Right atrium auricular region (tissue), 2 donors: ENCODE measurements at regions not wholly inside any gene's neighbourhood (a gene's known extent, or its start where the extent isn't known, plus 50 kb on each side); places are given as distances from the start of the nearest gene placed in this dataset.

ENCODE experiments used
- DNase-seq: peaks from one replicate; pipeline ENCODE4 v3.0.0-alpha.2; 2019; ENCODE audit warnings: low spot score
- H3K27ac ChIP-seq, 2 donors: fragments of 200-600 bp; sonication (generic); 1 replicate in 1 of 2; 2 replicates in 1 of 2; pipeline ENCODE4 v1.5.1; 2016 to 2019
- H3K27me3 ChIP-seq, 2 donors: fragments of 200-600 bp; sonication (generic); one replicate each; pipeline versions ENCODE4 v1.5.1 to v1.6.0; 2017 to 2019
- H3K36me3 ChIP-seq: fragments of 200-600 bp; sonication (generic); one replicate; pipeline ENCODE4 v1.5.1; 2016
- H3K4me1 ChIP-seq, 2 donors: fragments of 200-600 bp; sonication (generic); one replicate each; pipeline versions ENCODE4 v1.5.1 to v1.6.0; 2017 to 2019
- H3K4me3 ChIP-seq, 2 donors: fragments of 200-600 bp; sonication (generic); 1 replicate in 1 of 2; 2 replicates in 1 of 2; pipeline ENCODE4 v1.5.1; 2017 to 2019; ENCODE audit warnings: mild to moderate bottlenecking in 1 of 2, moderate library complexity in 1 of 2
- H3K9me3 ChIP-seq, 2 donors: fragments of 200-600 bp; sonication (generic); one replicate each; pipeline ENCODE4 v1.5.1; 2019
- TF ChIP-seq, protein P1 (sequence below), 2 donors: fragments of 200-600 bp; sonication (generic); IDR thresholded peaks; one replicate each; pipeline ENCODE4 v1.5.1; 2019; ENCODE audit warnings: antibody characterized with exemption in 2 of 2

GRCh38 chr7:47094462-47094861 is 487.4 kb downstream of the TNS3 start:
- Histone ChIP-seq H3K27me3 (no peaks in the 10 kb centered on the region), H3K36me3 (no peaks in the 10 kb centered on the region), H3K4me3 (no peak overlapping the region), H3K27ac (no peak overlapping the region), H3K9me3 (no peaks in the 10 kb centered on the region), H3K4me1 (no peaks in the 10 kb centered on the region)
- DNase-seq, result no peak
- TF ChIP-seq, protein P1, sequence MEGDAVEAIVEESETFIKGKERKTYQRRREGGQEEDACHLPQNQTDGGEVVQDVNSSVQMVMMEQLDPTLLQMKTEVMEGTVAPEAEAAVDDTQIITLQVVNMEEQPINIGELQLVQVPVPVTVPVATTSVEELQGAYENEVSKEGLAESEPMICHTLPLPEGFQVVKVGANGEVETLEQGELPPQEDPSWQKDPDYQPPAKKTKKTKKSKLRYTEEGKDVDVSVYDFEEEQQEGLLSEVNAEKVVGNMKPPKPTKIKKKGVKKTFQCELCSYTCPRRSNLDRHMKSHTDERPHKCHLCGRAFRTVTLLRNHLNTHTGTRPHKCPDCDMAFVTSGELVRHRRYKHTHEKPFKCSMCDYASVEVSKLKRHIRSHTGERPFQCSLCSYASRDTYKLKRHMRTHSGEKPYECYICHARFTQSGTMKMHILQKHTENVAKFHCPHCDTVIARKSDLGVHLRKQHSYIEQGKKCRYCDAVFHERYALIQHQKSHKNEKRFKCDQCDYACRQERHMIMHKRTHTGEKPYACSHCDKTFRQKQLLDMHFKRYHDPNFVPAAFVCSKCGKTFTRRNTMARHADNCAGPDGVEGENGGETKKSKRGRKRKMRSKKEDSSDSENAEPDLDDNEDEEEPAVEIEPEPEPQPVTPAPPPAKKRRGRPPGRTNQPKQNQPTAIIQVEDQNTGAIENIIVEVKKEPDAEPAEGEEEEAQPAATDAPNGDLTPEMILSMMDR (IDR thresholded peaks at IDR 0.05), result no peak

DNA sequence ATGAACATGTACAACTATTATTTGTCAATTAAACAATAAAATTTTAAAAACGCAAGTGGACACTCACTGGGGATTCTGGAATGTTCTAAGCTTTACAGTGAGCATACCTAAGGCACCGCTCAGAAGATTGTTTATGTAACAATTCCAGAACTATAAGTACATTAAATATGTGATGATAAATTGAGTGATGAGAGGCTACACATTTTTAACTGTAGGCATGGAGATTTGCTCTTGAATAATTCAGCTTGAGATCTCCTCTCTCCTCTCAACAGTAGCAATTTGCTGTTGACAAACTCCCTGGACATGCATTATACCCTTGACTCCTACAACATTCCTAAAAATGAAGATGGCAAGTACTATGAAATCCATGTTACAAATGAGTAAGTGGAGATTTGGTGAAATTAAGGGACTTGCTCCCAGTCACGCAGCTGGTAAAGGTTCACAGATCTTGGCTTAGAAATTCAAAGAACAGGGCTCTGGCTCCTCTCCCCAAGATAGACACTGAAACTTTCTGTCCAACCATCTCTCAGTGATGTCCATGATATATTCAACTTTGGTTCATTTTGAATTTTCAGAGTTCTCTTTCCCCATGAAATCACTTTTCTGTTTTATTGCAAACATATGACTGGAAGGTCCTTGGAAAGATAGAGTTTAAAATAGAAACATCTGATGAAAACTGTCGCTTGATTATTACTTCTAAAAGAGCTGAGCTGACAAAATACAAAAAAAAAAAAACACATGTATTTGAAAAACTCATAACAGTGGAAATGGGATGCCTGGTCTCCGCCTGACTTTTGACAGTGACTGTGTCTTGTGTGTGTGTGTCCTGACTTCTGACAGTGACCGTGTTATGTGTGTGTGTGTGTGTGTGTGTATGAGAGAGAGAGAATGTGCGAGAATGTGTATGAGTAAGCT is 488.3 kb downstream of the TNS3 start:
- Histone ChIP-seq H3K27me3 (no peaks in the 10 kb centered on the region), H3K9me3 (no peaks in the 10 kb centered on the region), H3K27ac (no peak overlapping the region), H3K4me3 (no peak overlapping the region), H3K4me1 (peaks cover 0 to 1% of the 10 kb centered on the region in 2 donors), H3K36me3 (no peaks in the 10 kb centered on the region)
- DNase-seq, result no peak
- TF ChIP-seq, protein P1 (IDR thresholded peaks at IDR 0.05), result no peak

- no peak for DNase-seq
- H3K36me3 ChIP-seq, result no peaks in the 10 kb centered on the region
- TF ChIP-seq, protein P1 (IDR thresholded peaks at IDR 0.05), result no peak
- H3K4me3 ChIP-seq, result no peak overlapping the region
- H3K27me3 ChIP-seq, result no peaks in the 10 kb centered on the region
- no peak overlapping the region for H3K27ac ChIP-seq
- peaks cover 0 to 10% of the 10 kb centered on the region in 2 donors for H3K4me1 ChIP-seq
- no peaks in the 10 kb centered on the region for H3K9me3 ChIP-seq
Measured at GRCh38 chr7:47092336-47092735, 489.6 kb downstream of the TNS3 start.

GRCh38 chr7:47091141-47091540 is 490.8 kb downstream of the TNS3 start:
- Histone ChIP-seq H3K4me1 (peaks cover 0 to 10% of the 10 kb centered on the region in 2 donors), H3K27ac (no peak overlapping the region), H3K4me3 (no peak overlapping the region), H3K36me3 (no peaks in the 10 kb centered on the region), H3K9me3 (no peaks in the 10 kb centered on the region), H3K27me3 (no peaks in the 10 kb centered on the region)
- TF ChIP-seq, protein P1 (IDR thresholded peaks at IDR 0.05), result no peak
- DNase-seq, result no peak

GRCh38 chr7:47089461-47089860 is 492.4 kb downstream of the TNS3 start:
- H3K36me3 ChIP-seq, result no peaks in the 10 kb centered on the region
- no peak overlapping the region for H3K27ac ChIP-seq
- TF ChIP-seq, protein P1 (IDR thresholded peaks at IDR 0.05), result no peak
- peaks cover 0 to 10% of the 10 kb centered on the region in 2 donors for H3K4me1 ChIP-seq
- H3K9me3 ChIP-seq, result no peaks in the 10 kb centered on the region
- no peak for DNase-seq
- no peak overlapping the region for H3K4me3 ChIP-seq
- H3K27me3 ChIP-seq, result no peaks in the 10 kb centered on the region
